ENCODE measurements at regions not wholly inside any gene's neighbourhood (a gene's known extent, or its start where the extent isn't known, plus 50 kb on each side); places are given as distances from the start of the nearest gene placed in this dataset.
"Not testable (repeated sequence)": the region's sequence is repeated elsewhere in the genome, so short reads cannot be mapped to it uniquely, and the experiment has no call there.

GRCh38 chr15:20762422-20762821 lies 103.7 kb downstream of the POTEB2 start:
- not testable (repeated sequence) for TF ChIP-seq CTCF, POLR2A, POLR2AphosphoS5 (IDR thresholded peaks at IDR 0.05)

Measured in breast epithelium (tissue), 3 donors.